A673 (cell line): ENCODE measurements at regions not wholly inside any gene's neighbourhood (a gene's known extent, or its start where the extent isn't known, plus 50 kb on each side); places are given as distances from the start of the nearest gene placed in this dataset.

Source experiments
- CTCF ChIP-seq: fragments of 300-800, 200-600 bp; sonication (generic); conservative IDR thresholded peaks from 2 replicates; pipeline ENCODE4 v1.5.1; 2017; ENCODE audit warnings: low read depth, mild to moderate bottlenecking, antibody characterized with exemption, low read length, moderate library complexity, mixed read lengths
- EZH2 ChIP-seq: fragments of 200-600 bp; sonication (generic); IDR thresholded peaks from 2 replicates; pipeline ENCODE4 v1.6.1; 2017; ENCODE audit warnings: borderline replicate concordance, low read depth, mild to moderate bottlenecking, mixed read lengths, antibody characterized with exemption, low read length; ENCODE audit not compliant: poor library complexity, severe bottlenecking

- TF ChIP-seq EZH2 (no peak), CTCF (no peak)
Observed at GRCh38 chr17:77790143-77790829, 168.2 kb upstream of the TNRC6C start.
